ENCODE measurements at regions not wholly inside any gene's neighbourhood (a gene's known extent, or its start where the extent isn't known, plus 50 kb on each side); places are given as distances from the start of the nearest gene placed in this dataset.

- Histone ChIP-seq H3K4me1 (no peaks in the 10 kb centered on the region), H3K27me3 (no peaks in the 10 kb centered on the region), H3K9me3 (no peaks in the 10 kb centered on the region), H3K36me3 (no peaks in the 10 kb centered on the region), H3K4me3 (no peak overlapping the region), H3K27ac (no peak overlapping the region)
- intact Hi-C loops (cut with DNase I): no loop called here
- TF ChIP-seq CTCF (IDR thresholded peaks at IDR 0.05): no peak
- no peak for DNase-seq (ENCODE audit: low spot score in 2 of 2)
These were observed 723.2 kb downstream of the KCNJ2 start for GRCh38 chr17:70892527-70892926.

GRCh38 chr17:70896843-70897242 lies 727.5 kb downstream of the KCNJ2 start:
- no peak for TF ChIP-seq CTCF (IDR thresholded peaks at IDR 0.05)
- Histone ChIP-seq H3K4me3 (no peak overlapping the region), H3K4me1 (no peaks in the 10 kb centered on the region), H3K27me3 (no peaks in the 10 kb centered on the region), H3K36me3 (no peaks in the 10 kb centered on the region), H3K27ac (no peak overlapping the region), H3K9me3 (no peaks in the 10 kb centered on the region)
- intact Hi-C loops (cut with DNase I): no loop called here
- no peak for DNase-seq (ENCODE audit: low spot score in 2 of 2)

- Histone ChIP-seq H3K4me3 (no peak overlapping the region), H3K27ac (no peak overlapping the region), H3K4me1 (no peaks in the 10 kb centered on the region), H3K9me3 (no peaks in the 10 kb centered on the region), H3K36me3 (no peaks in the 10 kb centered on the region), H3K27me3 (no peaks in the 10 kb centered on the region)
- no peak for TF ChIP-seq CTCF (IDR thresholded peaks at IDR 0.05)
- DNase-seq (ENCODE audit: low spot score in 2 of 2): no peak
- intact Hi-C loops (cut with DNase I): no loop called here
These were observed 728.1 kb downstream of the KCNJ2 start for GRCh38 chr17:70897446-70897845.

- no peak for DNase-seq (ENCODE audit: low spot score in 2 of 2)
- Histone ChIP-seq H3K9me3 (no peaks in the 10 kb centered on the region), H3K27me3 (no peaks in the 10 kb centered on the region), H3K4me3 (no peak overlapping the region), H3K36me3 (no peaks in the 10 kb centered on the region), H3K27ac (no peak overlapping the region), H3K4me1 (no peaks in the 10 kb centered on the region)
- no peak for TF ChIP-seq CTCF (IDR thresholded peaks at IDR 0.05)
- intact Hi-C loops (cut with DNase I): no loop called here
These were observed 732.5 kb downstream of the KCNJ2 start for GRCh38 chr17:70901870-70902269.

- DNase-seq (ENCODE audit: low spot score in 2 of 2): peak; percentile 11 to 66
These were observed 736.5 kb downstream of the KCNJ2 start for GRCh38 chr17:70905796-70906195.

More at GRCh38 chr17:70905796-70906195, 736.5 kb downstream of the KCNJ2 start:
- no peak overlapping the region for H3K4me3 ChIP-seq
- TF ChIP-seq CTCF (IDR thresholded peaks at IDR 0.05): no peak
- no peaks in the 10 kb centered on the region for H3K9me3 ChIP-seq
- no peaks in the 10 kb centered on the region for H3K4me1 ChIP-seq
- no peak overlapping the region for H3K27ac ChIP-seq
- intact Hi-C loops (cut with DNase I): no loop called here
- H3K27me3 ChIP-seq: no peaks in the 10 kb centered on the region
- no peaks in the 10 kb centered on the region for H3K36me3 ChIP-seq
